HepG2 (cell line): ENCODE measurements at regions not wholly inside any gene's neighbourhood (a gene's known extent, or its start where the extent isn't known, plus 50 kb on each side); places are given as distances from the start of the nearest gene placed in this dataset.

ENCODE experiments used
- ATAC-seq: fragments of 200-7000 bp; cut with Tn5 transposase; 3 replicates; pipeline ENCODE4 v1.9.1; 2020; ENCODE audit warnings: mild to moderate bottlenecking, moderate library complexity
- BruUV-seq: library from RNA; stranded (reverse); fragments of 400-500 nt; replicated peaks from 2 replicates; lab custom pipeline; 2021; lab: Mats Ljungman, UMichigan
- CTCF ChIA-PET: fragments of 300-600 bp; formaldehyde crosslinking; extraction: SDS; loops from one replicate; lab custom pipeline; 2021; ENCODE audit warnings: low total read pairs, inconsistent platforms, low intra/inter-chr PET ratio; lab: Yijun Ruan, JAX
- POLR2A ChIA-PET: fragments of 350-600 bp; sonication (Branson Sonifier 250); formaldehyde crosslinking; loops from one replicate; lab custom pipeline; 2020; ENCODE audit warnings: antibody characterized with exemption, inconsistent platforms; lab: Yijun Ruan, JAX
- DNase-seq: peaks from one replicate; pipeline ENCODE4 v3.0.0-alpha.2; 2015; ENCODE audit warnings: low spot score
- FAIRE-seq: peaks from 3 replicates; lab custom pipeline; 2011; peaks lifted over from hg19 to GRCh38; lab: Jason Lieb, UNC
- H2AFZ ChIP-seq: one replicate; pipeline ENCODE4 v1.6.1; 2011; ENCODE audit warnings: low read length, inconsistent platforms
- H3K27ac ChIP-seq: fragments of 300-600 bp; 3 replicates; pipeline ENCODE4 v1.8.0; 2011; ENCODE audit warnings: mixed run types, mild to moderate bottlenecking, mixed read lengths, low read length, inconsistent platforms; ENCODE audit not compliant: insufficient read depth; ENCODE audit errors: extremely low read length
- H3K27me3 ChIP-seq, 2 experiments: fragments of 200-600 bp in 1 of 2; 2 replicates in 1 of 2; 3 replicates in 1 of 2; pipeline versions ENCODE4 v1.6.0 to v1.8.0; 2011; ENCODE audit warnings: low read length in 2 of 2, mild to moderate bottlenecking in 2 of 2, moderate library complexity in 2 of 2, inconsistent platforms in 1 of 2; ENCODE audit not compliant: insufficient read depth in 2 of 2, control insufficient read depth in 1 of 2
- H3K36me3 ChIP-seq, 2 experiments: fragments of 200-600 bp in 1 of 2; replicated peaks in 1 of 2; 2 replicates in 1 of 2; 3 replicates in 1 of 2; pipeline versions ENCODE4 v1.5.1 to v1.8.0; 2011; ENCODE audit warnings: low read length in 2 of 2, inconsistent platforms in 1 of 2; ENCODE audit not compliant: insufficient read depth in 2 of 2, control insufficient read depth in 1 of 2
- H3K4me1 ChIP-seq: 2 replicates; pipeline ENCODE4 v1.5.1; 2012; ENCODE audit warnings: low read length, inconsistent platforms; ENCODE audit not compliant: insufficient read depth
- H3K4me2 ChIP-seq: 2 replicates; pipeline ENCODE4 v1.6.0; 2011; ENCODE audit warnings: low read depth, low read length, inconsistent platforms
- H3K4me3 ChIP-seq, 3 experiments: fragments of 200-600 bp in 1 of 3; sonication (generic), shearing (Covaris generic) in 1 of 3; replicated peaks in 1 of 3; 2 replicates each; pipeline ENCODE4 v1.5.1; 2011 to 2016; ENCODE audit warnings: low read length in 3 of 3, inconsistent platforms in 2 of 3, low read depth in 2 of 3, mild to moderate bottlenecking in 2 of 3, control low read depth in 1 of 3, mixed read lengths in 1 of 3; ENCODE audit not compliant: insufficient read depth in 1 of 3
- H3K79me2 ChIP-seq: one replicate; pipeline ENCODE4 v1.6.1; 2011; ENCODE audit warnings: low read length, inconsistent platforms; ENCODE audit not compliant: insufficient read depth
- H3K9ac ChIP-seq: 2 replicates; pipeline ENCODE4 v1.6.0; 2011; ENCODE audit warnings: mild to moderate bottlenecking, low read depth, low read length, inconsistent platforms; ENCODE audit not compliant: insufficient read depth
- H3K9me3 ChIP-seq: 2 replicates; pipeline ENCODE4 v1.5.1; 2012; ENCODE audit warnings: mild to moderate bottlenecking, low read length
- H4K20me1 ChIP-seq: 2 replicates; pipeline ENCODE4 v1.6.0; 2011; ENCODE audit warnings: inconsistent platforms, mild to moderate bottlenecking, low read length, moderate library complexity; ENCODE audit not compliant: insufficient read depth
- CHD4 ChIP-seq: fragments of 200-600 bp; sonication (generic); IDR thresholded peaks from 2 replicates; pipeline ENCODE4 v1.7.0; 2017; ENCODE audit warnings: mild to moderate bottlenecking, low read length, borderline replicate concordance
- ZHX2 ChIP-seq, 2 experiments: sonication (generic) in 1 of 2; formaldehyde crosslinking in 1 of 2; IDR thresholded peaks; 2 replicates each; pipeline versions ENCODE4 v1.6.1 to v1.9.0; 2014 to 2022; ENCODE audit warnings: antibody characterized with exemption in 1 of 2, borderline replicate concordance in 1 of 2, inconsistent platforms in 1 of 2, low read depth in 1 of 2, missing genetic modification reagents in 1 of 2
- WGBS: methylation state at CpG from one replicate; pipeline ENCODE4 v1.1.6; 2017; ENCODE audit warnings: low lambda C conversion rate; 5-methylcytosine and 5-hydroxymethylcytosine counted together
- in situ Hi-C: cut with HindIII; loops from 2 replicates; pipeline ENCODE4 v1.10.0; 2017; ENCODE audit warnings: low pct_unique_long_range_greater_than_20kb; ENCODE audit not compliant: extremely low pct_ligation_motif_present
- intact Hi-C: fragments of 100-400 bp; cut with micrococcal nuclease; formaldehyde crosslinking; loops from one replicate; pipeline ENCODE4 v1.10.0; 2022; ENCODE audit not compliant: unreplicated experiment

GRCh38 chr2:137769406-137769805, 194.9 kb upstream of the HNMT start:
- H2AFZ ChIP-seq, result no peak overlapping the region
- DNase-seq (no peak), FAIRE-seq (no peak), ATAC-seq (no peak)
- H3K4me1 ChIP-seq, result no peaks in the 10 kb centered on the region
- no peak overlapping the region for H3K9ac ChIP-seq
- H3K36me3 ChIP-seq, result no peaks in the 10 kb centered on the region
- H3K4me3 ChIP-seq, result no peak overlapping the region
- WGBS, result 4% methylated on average over 1 of the region's 1 CpG
- no peaks in the 10 kb centered on the region for H3K9me3 ChIP-seq
- no peaks in the 10 kb centered on the region for H4K20me1 ChIP-seq
- BruUV-seq, result no TSS peak
- H3K27ac ChIP-seq, result no peak overlapping the region
- TF ChIP-seq CHD4, result no peak
- in situ Hi-C loops (no loop called here), intact Hi-C loops (no loop called here)
- ChIA-PET POLR2A (no interaction called here), CTCF (no interaction called here)
- H3K79me2 ChIP-seq, result no peaks in the 10 kb centered on the region
- no peaks in the 10 kb centered on the region for H3K27me3 ChIP-seq
- no peak overlapping the region for H3K4me2 ChIP-seq

GRCh38 chr2:137770166-137770565, 194.1 kb upstream of the HNMT start:
- Histone ChIP-seq H4K20me1 (no peaks in the 10 kb centered on the region), H3K4me1 (no peaks in the 10 kb centered on the region), H3K27me3 (no peaks in the 10 kb centered on the region), H3K79me2 (no peaks in the 10 kb centered on the region), H3K27ac (no peak overlapping the region), H3K9ac (no peak overlapping the region), H3K4me3 (no peak overlapping the region), H3K9me3 (no peaks in the 10 kb centered on the region), H2AFZ (no peak overlapping the region), H3K4me2 (no peak overlapping the region), H3K36me3 (no peaks in the 10 kb centered on the region)
- intact Hi-C loops (no loop called here), in situ Hi-C loops (no loop called here)
- no peak for FAIRE-seq
- TF ChIP-seq ZHX2 (IDR thresholded peaks at IDR 0.05; ENCODE audit: low read depth) (no peak), ZHX2 (CRISPR knock-in tag; IDR thresholded peaks at IDR 0.05; ENCODE audit: borderline replicate concordance) (no peak)
- ChIA-PET POLR2A (no interaction called here), CTCF (no interaction called here)
- WGBS, result 21% methylated on average over 1 of the region's 1 CpG
- BruUV-seq, result no TSS peak
- no peak for ATAC-seq
- DNase-seq, result no peak
